CD4-positive, alpha-beta T cell (primary cell): ENCODE measurements at regions not wholly inside any gene's neighbourhood (a gene's known extent, or its start where the extent isn't known, plus 50 kb on each side); places are given as distances from the start of the nearest gene placed in this dataset.
A peak's percentile ranks its signal among the peaks of the same experiment; 100 is the strongest.
"Not testable (repeated sequence)": the region's sequence is repeated elsewhere in the genome, so short reads cannot be mapped to it uniquely, and the experiment has no call there.

Experiments used
- ATAC-seq: fragments of 200-7000 bp; cut with Tn5 transposase; one replicate; pipeline ENCODE4 v1.10.0; 2022; ENCODE audit warnings: mild to moderate bottlenecking; ENCODE audit not compliant: poor library complexity
- CTCF ChIA-PET: fragments of 350-600 bp; sonication (Branson Sonifier 250); formaldehyde crosslinking; loops from one replicate; lab custom pipeline; 2021; ENCODE audit warnings: antibody characterized with exemption, inconsistent platforms; lab: Charles Lee
- POLR2A ChIA-PET: fragments of 350-600 bp; sonication (Branson Sonifier 250); formaldehyde crosslinking; loops from one replicate; lab custom pipeline; 2021; ENCODE audit warnings: antibody characterized with exemption, inconsistent platforms; lab: Charles Lee
- DNase-seq, 14 experiments: peaks; one replicate each; pipeline ENCODE4 v3.0.0-alpha.2; 2013 to 2020; ENCODE audit warnings: mixed read lengths in 2 of 14
- H3K27ac ChIP-seq, 2 donors: one replicate each; pipeline versions ENCODE4 v1.5.1 to v1.7.0; 2013; ENCODE audit warnings: low read length in 2 of 2, low read depth in 1 of 2, mild to moderate bottlenecking in 1 of 2
- H3K27me3 ChIP-seq, 2 experiments: 1 replicate in 1 of 2; 2 replicates in 1 of 2; pipeline versions ENCODE4 v1.6.1 to v1.7.0; 2013; ENCODE audit warnings: low read length in 2 of 2, control low read depth in 1 of 2, mild to moderate bottlenecking in 1 of 2, moderate library complexity in 1 of 2; ENCODE audit not compliant: insufficient read depth in 2 of 2, control insufficient read depth in 1 of 2
- H3K36me3 ChIP-seq: one replicate; pipeline ENCODE4 v1.6.1; 2013; ENCODE audit warnings: low read length, control low read depth; ENCODE audit not compliant: insufficient read depth
- H3K4me1 ChIP-seq: one replicate; pipeline ENCODE4 v1.6.1; 2013; ENCODE audit warnings: low read length, control low read depth; ENCODE audit not compliant: insufficient read depth
- H3K4me3 ChIP-seq: one replicate; pipeline ENCODE4 v1.5.1; 2013; ENCODE audit warnings: mild to moderate bottlenecking, low read length, moderate library complexity
- H3K9me3 ChIP-seq, 2 experiments: 1 replicate in 1 of 2; 2 replicates in 1 of 2; pipeline versions ENCODE4 v1.6.1 to v1.7.0; 2013; ENCODE audit warnings: low read length in 2 of 2, mild to moderate bottlenecking in 2 of 2, control low read depth in 1 of 2, moderate library complexity in 1 of 2; ENCODE audit not compliant: control insufficient read depth in 1 of 2, insufficient read depth in 1 of 2
- H3K27ac Mint-ChIP-seq: one replicate; pipeline ENCODE4 v1.8.0; 2020; ENCODE audit warnings: mixed read lengths
- H3K27me3 Mint-ChIP-seq: one replicate; pipeline ENCODE4 v1.8.0; 2021; ENCODE audit warnings: mixed read lengths
- H3K36me3 Mint-ChIP-seq: one replicate; pipeline ENCODE4 v1.8.0; 2021; ENCODE audit warnings: low read depth, mixed read lengths
- H3K4me1 Mint-ChIP-seq: one replicate; pipeline ENCODE4 v1.8.0; 2021; ENCODE audit warnings: low read depth, mixed read lengths
- H3K4me3 Mint-ChIP-seq: one replicate; pipeline ENCODE4 v1.8.0; 2020; ENCODE audit warnings: mild to moderate bottlenecking, mixed read lengths
- H3K9me3 Mint-ChIP-seq: one replicate; pipeline ENCODE4 v1.8.0; 2020; ENCODE audit warnings: mixed read lengths
- intact Hi-C, 2 experiments: fragments of 100-400 bp; cut with DNase I in 1 of 2; cut with micrococcal nuclease in 1 of 2; formaldehyde crosslinking; loops; one replicate each; pipeline versions ENCODE4 v1.15.1 to v1.9.0; 2023 to 2025; cut with DNase I, micrococcal nuclease
- TF ChIP-seq, protein P1 (sequence below): fragments of 200-600 bp; IDR thresholded peaks from one replicate; pipeline ENCODE4 v1.8.0; 2022; ENCODE audit warnings: antibody characterized with exemption, mild to moderate bottlenecking

GRCh38 chr19:14277608-14278007 lies 71.6 kb upstream of the ADGRL1 start:
- intact Hi-C loops: no loop called here
- Histone ChIP-seq H3K9me3 (peaks cover 0 to 16% of the 10 kb centered on the region in 2 experiments), H3K27me3 (no peaks in the 10 kb centered on the region), H3K4me1 (peaks cover 17% of the 10 kb centered on the region), H3K27ac (no peak overlapping the region), H3K4me3 (no peak overlapping the region), H3K36me3 (no peaks in the 10 kb centered on the region)
- Mint-ChIP-seq H3K36me3 (no peaks in the 10 kb centered on the region), H3K4me1 (peaks cover 14% of the 10 kb centered on the region), H3K4me3 (no peak overlapping the region), H3K27me3 (no peaks in the 10 kb centered on the region), H3K9me3 (no peaks in the 10 kb centered on the region), H3K27ac (no peak overlapping the region)
- ChIA-PET CTCF (no interaction called here), POLR2A (no interaction called here)
- ATAC-seq (no peak), DNase-seq (no peak)
- TF ChIP-seq, protein P1, sequence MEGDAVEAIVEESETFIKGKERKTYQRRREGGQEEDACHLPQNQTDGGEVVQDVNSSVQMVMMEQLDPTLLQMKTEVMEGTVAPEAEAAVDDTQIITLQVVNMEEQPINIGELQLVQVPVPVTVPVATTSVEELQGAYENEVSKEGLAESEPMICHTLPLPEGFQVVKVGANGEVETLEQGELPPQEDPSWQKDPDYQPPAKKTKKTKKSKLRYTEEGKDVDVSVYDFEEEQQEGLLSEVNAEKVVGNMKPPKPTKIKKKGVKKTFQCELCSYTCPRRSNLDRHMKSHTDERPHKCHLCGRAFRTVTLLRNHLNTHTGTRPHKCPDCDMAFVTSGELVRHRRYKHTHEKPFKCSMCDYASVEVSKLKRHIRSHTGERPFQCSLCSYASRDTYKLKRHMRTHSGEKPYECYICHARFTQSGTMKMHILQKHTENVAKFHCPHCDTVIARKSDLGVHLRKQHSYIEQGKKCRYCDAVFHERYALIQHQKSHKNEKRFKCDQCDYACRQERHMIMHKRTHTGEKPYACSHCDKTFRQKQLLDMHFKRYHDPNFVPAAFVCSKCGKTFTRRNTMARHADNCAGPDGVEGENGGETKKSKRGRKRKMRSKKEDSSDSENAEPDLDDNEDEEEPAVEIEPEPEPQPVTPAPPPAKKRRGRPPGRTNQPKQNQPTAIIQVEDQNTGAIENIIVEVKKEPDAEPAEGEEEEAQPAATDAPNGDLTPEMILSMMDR: no peak

GRCh38 chr19:14275823-14276222 lies 69.9 kb upstream of the ADGRL1 start:
- H3K27ac ChIP-seq, H3K27ac Mint-ChIP-seq, H3K36me3 ChIP-seq, H3K36me3 Mint-ChIP-seq, ATAC-seq, DNase-seq, intact Hi-C loops, H3K4me3 ChIP-seq, H3K27me3 Mint-ChIP-seq, CTCF ChIA-PET, H3K27me3 ChIP-seq, H3K9me3 Mint-ChIP-seq: not testable (repeated sequence)
- H3K4me1 ChIP-seq: peaks cover 17% of the 10 kb centered on the region
- H3K9me3 ChIP-seq: peaks cover 0 to 16% of the 10 kb centered on the region in 2 experiments
- peak overlapping the region; percentile 1 for H3K4me3 Mint-ChIP-seq
- POLR2A ChIA-PET: interaction anchor here (0.6 kb wide), 1 partner anchor 26 kb away, joined by 3 read pairs; no protein-coding TSS in a partner anchor
- peaks cover 14% of the 10 kb centered on the region for H3K4me1 Mint-ChIP-seq

DNA sequence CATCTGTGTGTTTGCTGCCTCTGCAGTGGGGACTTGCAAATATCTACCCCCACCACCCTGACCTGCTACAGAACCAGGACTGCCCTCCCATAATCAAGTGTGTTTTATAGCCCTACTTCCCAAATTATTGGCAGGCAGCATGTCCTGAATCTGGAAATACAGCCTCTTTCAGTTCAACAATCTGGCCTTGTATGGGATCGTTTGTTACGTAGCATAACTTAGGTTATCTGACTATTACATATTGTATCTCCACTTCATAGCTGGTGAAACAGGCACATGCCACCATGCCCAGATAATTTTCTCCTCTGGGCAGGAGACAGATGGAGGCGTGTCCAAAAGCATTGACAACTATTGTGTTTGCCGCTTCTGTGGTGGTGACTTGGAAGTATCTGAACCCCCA lies 66.7 kb upstream of the ADGRL1 start:
- H3K9me3 Mint-ChIP-seq: no peaks in the 10 kb centered on the region
- H3K36me3 Mint-ChIP-seq: no peaks in the 10 kb centered on the region
- H3K4me1 ChIP-seq: peaks cover 17% of the 10 kb centered on the region
- no peaks in the 10 kb centered on the region for H3K27me3 ChIP-seq
- intact Hi-C loops: no loop called here
- no peak overlapping the region for H3K27ac Mint-ChIP-seq
- DNase-seq: no peak
- peaks cover 14% of the 10 kb centered on the region for H3K4me1 Mint-ChIP-seq
- H3K9me3 ChIP-seq: peaks cover 0 to 13% of the 10 kb centered on the region in 2 experiments
- H3K27me3 Mint-ChIP-seq: no peaks in the 10 kb centered on the region
- no peak overlapping the region for H3K27ac ChIP-seq
- TF ChIP-seq, protein P1: no peak
- ChIA-PET CTCF (no interaction called here), POLR2A (no interaction called here)
- H3K36me3 ChIP-seq: no peaks in the 10 kb centered on the region
- H3K4me3 ChIP-seq: no peak overlapping the region
- no peak overlapping the region for H3K4me3 Mint-ChIP-seq
- ATAC-seq: no peak

DNA sequence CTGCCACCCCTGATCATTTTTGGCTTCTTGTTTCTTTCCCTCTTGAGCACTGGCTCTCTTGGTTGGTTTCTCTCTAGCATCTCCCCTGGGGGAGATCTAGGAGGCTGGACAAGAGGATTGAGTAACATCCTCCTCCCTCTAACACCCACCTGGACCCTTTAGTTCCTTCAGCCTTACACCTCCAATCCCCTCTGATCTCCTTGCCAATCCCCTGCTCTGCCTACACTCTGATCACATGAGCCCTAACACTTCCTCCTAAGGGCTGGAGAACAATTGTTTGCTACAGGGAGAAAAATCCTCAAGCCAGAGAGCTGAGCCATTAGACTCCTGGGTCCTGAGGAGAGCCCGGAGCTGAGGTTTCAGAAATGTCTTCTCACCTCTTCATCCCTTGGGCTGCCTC lies 65.9 kb upstream of the ADGRL1 start:
- TF ChIP-seq, protein P1: no peak
- POLR2A ChIA-PET: no interaction called here
- Mint-ChIP-seq H3K36me3 (no peaks in the 10 kb centered on the region), H3K9me3 (no peaks in the 10 kb centered on the region), H3K27ac (no peak overlapping the region), H3K4me3 (no peak overlapping the region), H3K4me1 (peaks cover 14% of the 10 kb centered on the region), H3K27me3 (no peaks in the 10 kb centered on the region)
- ATAC-seq: no peak
- Histone ChIP-seq H3K4me1 (peaks cover 17% of the 10 kb centered on the region), H3K9me3 (peaks cover 0 to 7% of the 10 kb centered on the region in 2 experiments), H3K4me3 (no peak overlapping the region), H3K27ac (no peak overlapping the region), H3K27me3 (no peaks in the 10 kb centered on the region), H3K36me3 (no peaks in the 10 kb centered on the region)
- CTCF ChIA-PET: no interaction called here
- DNase-seq: no peak
- intact Hi-C loops: no loop called here

GRCh38 chr19:14270557-14270956 lies 64.6 kb upstream of the ADGRL1 start:
- H3K36me3 Mint-ChIP-seq, H3K27me3 Mint-ChIP-seq, H3K4me1 Mint-ChIP-seq, H3K9me3 Mint-ChIP-seq, H3K4me3 Mint-ChIP-seq, H3K36me3 ChIP-seq, H3K27ac ChIP-seq, ATAC-seq, H3K27me3 ChIP-seq, H3K4me3 ChIP-seq, POLR2A ChIA-PET, H3K27ac Mint-ChIP-seq, H3K9me3 ChIP-seq, DNase-seq, intact Hi-C loops: not testable (repeated sequence)
- CTCF ChIA-PET: interaction anchor here (0.6 kb wide), 1 partner anchor 70 kb away, joined by 3 read pairs; no protein-coding TSS in a partner anchor
- peaks cover 14% of the 10 kb centered on the region for H3K4me1 ChIP-seq
